Cardiac muscle cell (in vitro differentiated cells and primary cell): ENCODE measurements at regions not wholly inside any gene's neighbourhood (a gene's known extent, or its start where the extent isn't known, plus 50 kb on each side); places are given as distances from the start of the nearest gene placed in this dataset.

Source experiments
- DNase-seq, 2 donors: peaks; one replicate each; pipeline versions ENCODE4 v3.0.0 to v3.0.0-alpha.2; 2010 to 2017; ENCODE audit warnings: low read depth in 1 of 2, low spot score in 1 of 2
- H3K27ac ChIP-seq: fragments of 200-600 bp; sonication (generic); 2 replicates; pipeline ENCODE4 v1.5.1; 2016
- H3K27me3 ChIP-seq: fragments of 200-600 bp; sonication (generic); 2 replicates; pipeline ENCODE4 v1.6.0; 2016; ENCODE audit warnings: control low read depth
- H3K36me3 ChIP-seq: fragments of 200-600 bp; sonication (generic); 2 replicates; pipeline ENCODE4 v1.5.1; 2016; ENCODE audit warnings: control low read depth
- H3K4me1 ChIP-seq: fragments of 200-600 bp; sonication (generic); 2 replicates; pipeline ENCODE4 v1.8.1; 2017; ENCODE audit warnings: low read depth, mild to moderate bottlenecking, mixed run types
- H3K4me3 ChIP-seq: fragments of 200-600 bp; sonication (generic); 2 replicates; pipeline ENCODE4 v1.5.1; 2016; ENCODE audit warnings: mild to moderate bottlenecking
- H3K9me3 ChIP-seq: fragments of 200-600 bp; sonication (generic); 2 replicates; pipeline ENCODE4 v1.5.1; 2017; ENCODE audit warnings: low read depth, mild to moderate bottlenecking, control low read depth
- TF ChIP-seq, protein P1 (sequence below): IDR thresholded peaks from 2 replicates; pipeline ENCODE4 v1.5.1; 2012; ENCODE audit warnings: low read depth, mild to moderate bottlenecking, low read length

DNA sequence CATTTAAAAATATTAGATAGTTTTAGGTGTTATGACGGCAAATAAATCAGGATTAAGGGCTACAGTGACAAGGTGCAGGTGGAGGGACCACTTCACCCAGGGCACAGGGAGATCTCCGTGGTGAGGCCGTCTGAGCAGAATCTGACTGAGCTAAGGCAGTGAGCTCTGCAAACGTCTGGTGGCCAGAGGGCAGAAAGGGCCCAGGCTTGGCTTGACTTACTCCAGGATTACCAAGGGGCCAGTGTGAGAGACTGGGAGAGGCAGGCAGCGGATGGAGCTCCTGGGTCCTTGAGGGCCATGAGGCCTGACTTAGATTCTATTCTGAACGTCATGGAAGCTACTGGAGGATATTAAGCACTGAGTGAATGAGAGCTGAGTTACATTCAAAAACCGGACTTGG lies 125.9 kb upstream of the B3GAT1 start:
- TF ChIP-seq, protein P1, sequence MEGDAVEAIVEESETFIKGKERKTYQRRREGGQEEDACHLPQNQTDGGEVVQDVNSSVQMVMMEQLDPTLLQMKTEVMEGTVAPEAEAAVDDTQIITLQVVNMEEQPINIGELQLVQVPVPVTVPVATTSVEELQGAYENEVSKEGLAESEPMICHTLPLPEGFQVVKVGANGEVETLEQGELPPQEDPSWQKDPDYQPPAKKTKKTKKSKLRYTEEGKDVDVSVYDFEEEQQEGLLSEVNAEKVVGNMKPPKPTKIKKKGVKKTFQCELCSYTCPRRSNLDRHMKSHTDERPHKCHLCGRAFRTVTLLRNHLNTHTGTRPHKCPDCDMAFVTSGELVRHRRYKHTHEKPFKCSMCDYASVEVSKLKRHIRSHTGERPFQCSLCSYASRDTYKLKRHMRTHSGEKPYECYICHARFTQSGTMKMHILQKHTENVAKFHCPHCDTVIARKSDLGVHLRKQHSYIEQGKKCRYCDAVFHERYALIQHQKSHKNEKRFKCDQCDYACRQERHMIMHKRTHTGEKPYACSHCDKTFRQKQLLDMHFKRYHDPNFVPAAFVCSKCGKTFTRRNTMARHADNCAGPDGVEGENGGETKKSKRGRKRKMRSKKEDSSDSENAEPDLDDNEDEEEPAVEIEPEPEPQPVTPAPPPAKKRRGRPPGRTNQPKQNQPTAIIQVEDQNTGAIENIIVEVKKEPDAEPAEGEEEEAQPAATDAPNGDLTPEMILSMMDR = no peak
- Histone ChIP-seq H3K4me3 (no peak overlapping the region), H3K36me3 (no peaks in the 10 kb centered on the region), H3K27ac (no peak overlapping the region), H3K4me1 (no peaks in the 10 kb centered on the region), H3K9me3 (no peaks in the 10 kb centered on the region), H3K27me3 (no peaks in the 10 kb centered on the region)
- no peak for DNase-seq

DNA sequence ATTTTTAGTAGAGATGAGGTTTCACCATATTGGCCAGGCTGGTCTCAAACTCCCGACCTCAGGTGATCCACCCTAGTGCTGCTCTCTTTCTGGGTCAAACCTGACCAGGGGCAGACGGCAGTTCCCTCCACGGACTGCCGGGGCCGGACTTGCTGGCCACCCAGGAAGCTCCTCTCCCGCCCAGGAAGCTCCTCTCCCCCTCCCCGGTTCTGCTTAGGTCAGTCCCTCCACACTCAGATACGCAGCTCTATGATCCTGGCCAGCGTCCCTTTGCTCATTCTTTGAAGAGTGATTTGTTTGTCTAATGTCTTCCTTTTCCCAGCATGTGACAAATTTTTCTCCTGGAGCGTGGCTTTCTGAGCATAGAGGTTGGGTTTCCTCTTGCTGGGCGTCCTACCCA lies 125.3 kb upstream of the B3GAT1 start:
- DNase-seq = no peak
- Histone ChIP-seq H3K9me3 (no peaks in the 10 kb centered on the region), H3K4me3 (no peak overlapping the region), H3K4me1 (no peaks in the 10 kb centered on the region), H3K36me3 (no peaks in the 10 kb centered on the region), H3K27me3 (no peaks in the 10 kb centered on the region), H3K27ac (no peak overlapping the region)
- TF ChIP-seq, protein P1 = no peak

DNA sequence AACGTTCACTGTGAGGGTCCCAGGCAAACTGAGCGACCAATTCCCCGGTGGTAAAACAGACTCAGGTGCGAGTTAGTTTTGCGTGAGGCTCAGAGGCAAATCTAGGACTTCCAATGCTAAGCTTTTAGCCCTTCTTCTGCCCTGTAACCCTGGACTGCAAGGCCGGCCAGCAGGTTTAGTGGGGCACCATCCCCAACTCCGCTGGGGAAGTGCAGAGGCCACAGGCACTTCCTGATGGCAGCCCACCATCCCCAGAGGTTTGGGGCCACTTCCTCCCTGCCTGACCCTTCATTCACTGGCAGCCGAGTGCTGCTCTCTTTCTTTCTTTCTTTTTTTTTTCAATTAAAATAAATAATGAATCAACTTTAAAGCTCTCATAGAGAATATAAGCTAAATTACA lies 124.6 kb upstream of the B3GAT1 start:
- Histone ChIP-seq H3K9me3 (no peaks in the 10 kb centered on the region), H3K27me3 (no peaks in the 10 kb centered on the region), H3K4me3 (no peak overlapping the region), H3K27ac (no peak overlapping the region), H3K36me3 (no peaks in the 10 kb centered on the region), H3K4me1 (no peaks in the 10 kb centered on the region)
- no peak for DNase-seq
- TF ChIP-seq, protein P1 = no peak

DNA sequence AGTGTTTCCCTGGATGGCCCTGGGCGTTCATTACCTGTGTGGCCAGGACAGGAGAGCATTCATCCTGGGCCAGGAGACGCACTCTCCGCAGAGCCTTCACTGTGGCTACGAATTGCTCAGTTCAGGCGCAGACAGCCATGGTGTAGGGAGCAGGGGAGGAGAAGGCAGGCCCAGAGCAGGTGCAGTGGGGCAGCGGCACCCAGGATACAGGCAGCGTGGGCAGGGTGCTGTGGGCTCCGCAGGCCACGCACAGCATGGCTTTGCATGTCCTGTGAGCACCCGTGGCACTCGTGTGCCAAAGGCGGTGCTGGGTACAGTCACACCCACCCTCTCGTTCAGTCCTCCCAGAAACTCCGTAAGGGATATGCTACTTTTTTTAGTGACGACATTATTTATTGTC lies 124.2 kb upstream of the B3GAT1 start:
- TF ChIP-seq, protein P1 = no peak
- Histone ChIP-seq H3K27me3 (no peaks in the 10 kb centered on the region), H3K9me3 (no peaks in the 10 kb centered on the region), H3K36me3 (no peaks in the 10 kb centered on the region), H3K27ac (no peak overlapping the region), H3K4me1 (no peaks in the 10 kb centered on the region), H3K4me3 (no peak overlapping the region)
- no peak for DNase-seq

DNA sequence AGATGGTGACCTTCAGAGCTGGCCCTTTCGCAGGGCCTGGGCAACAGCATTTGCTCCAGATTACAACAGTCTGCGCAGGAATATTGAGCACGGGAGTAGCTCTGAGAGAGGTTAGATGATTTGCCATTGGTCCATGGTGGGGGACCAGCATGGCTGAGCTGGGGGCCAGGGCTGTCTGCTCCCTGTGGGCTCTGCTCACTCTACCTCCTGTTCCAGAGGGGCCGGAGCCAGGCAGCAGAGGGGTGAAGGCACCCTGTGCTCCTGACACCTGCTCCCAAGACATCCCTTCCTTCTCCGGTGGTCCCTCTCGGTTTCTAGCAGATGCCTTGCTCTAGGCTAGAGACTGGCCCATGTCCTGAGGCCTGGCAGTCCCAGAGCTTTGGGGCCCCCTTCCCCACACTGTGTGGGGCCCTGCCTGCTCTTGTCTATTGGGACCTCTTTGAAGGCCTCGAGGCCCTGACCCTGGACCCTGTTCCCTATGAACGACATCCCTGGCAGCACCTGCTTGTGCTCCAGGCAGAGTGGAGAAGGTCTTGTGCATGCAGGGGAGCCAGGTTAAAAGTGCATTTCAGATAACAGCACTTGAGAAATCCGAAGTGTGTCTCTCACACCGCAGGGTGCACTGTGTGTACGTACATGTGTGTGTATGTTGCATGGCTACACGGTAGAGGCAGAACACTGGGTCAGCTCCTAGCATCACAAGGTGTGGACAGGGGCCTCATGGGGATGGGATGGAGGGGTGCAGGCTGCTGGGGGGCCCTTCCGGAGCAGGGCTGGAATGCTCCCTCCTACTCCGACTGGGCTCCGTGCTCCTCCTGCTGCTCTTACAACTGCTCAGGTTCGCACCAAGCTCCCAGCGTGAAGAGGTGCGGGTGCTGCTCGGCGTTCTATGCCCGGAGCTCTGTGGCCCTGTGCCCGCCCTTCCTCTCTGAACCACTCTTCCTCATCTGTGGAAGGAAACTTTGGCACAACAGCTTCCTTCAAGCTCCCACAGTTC lies 123.3 kb upstream of the B3GAT1 start:
- DNase-seq = no peak
- no peaks in the 10 kb centered on the region for H3K27me3 ChIP-seq

More for the DNA sequence above, 123.3 kb upstream of the B3GAT1 start:
- Histone ChIP-seq H3K36me3 (no peaks in the 10 kb centered on the region), H3K27ac (no peak overlapping the region), H3K9me3 (no peaks in the 10 kb centered on the region), H3K4me3 (no peak overlapping the region), H3K4me1 (no peaks in the 10 kb centered on the region)
- TF ChIP-seq, protein P1 = no peak
